ENCODE measurements at regions not wholly inside any gene's neighbourhood (a gene's known extent, or its start where the extent isn't known, plus 50 kb on each side); places are given as distances from the start of the nearest gene placed in this dataset.

DNA sequence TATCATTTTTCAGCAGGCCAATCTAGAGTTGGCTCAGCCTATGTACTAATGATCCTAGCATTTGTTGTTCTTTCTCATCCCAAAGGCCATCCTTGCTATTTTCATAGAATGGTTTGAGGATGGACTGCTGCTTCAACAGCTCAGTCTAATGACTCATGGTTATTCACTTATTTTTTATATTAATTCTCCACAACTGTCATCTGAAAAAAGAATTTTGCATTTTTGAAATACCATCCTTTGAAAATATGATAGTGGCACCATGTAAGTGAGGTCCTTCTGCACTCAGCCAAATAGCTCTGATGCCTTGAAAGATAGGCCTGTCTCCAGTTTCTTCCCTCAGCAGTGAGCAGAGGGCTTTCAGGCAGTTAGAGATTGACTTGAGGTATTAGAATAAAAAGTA, 377.5 kb downstream of the LMO4 start:
- DNase-seq (ENCODE audit: low read depth): peak; percentile 29
- H3K4me3 ChIP-seq (ENCODE audit: control insufficient read depth, low read depth, low read length): no peak overlapping the region
- TF ChIP-seq, protein P1, sequence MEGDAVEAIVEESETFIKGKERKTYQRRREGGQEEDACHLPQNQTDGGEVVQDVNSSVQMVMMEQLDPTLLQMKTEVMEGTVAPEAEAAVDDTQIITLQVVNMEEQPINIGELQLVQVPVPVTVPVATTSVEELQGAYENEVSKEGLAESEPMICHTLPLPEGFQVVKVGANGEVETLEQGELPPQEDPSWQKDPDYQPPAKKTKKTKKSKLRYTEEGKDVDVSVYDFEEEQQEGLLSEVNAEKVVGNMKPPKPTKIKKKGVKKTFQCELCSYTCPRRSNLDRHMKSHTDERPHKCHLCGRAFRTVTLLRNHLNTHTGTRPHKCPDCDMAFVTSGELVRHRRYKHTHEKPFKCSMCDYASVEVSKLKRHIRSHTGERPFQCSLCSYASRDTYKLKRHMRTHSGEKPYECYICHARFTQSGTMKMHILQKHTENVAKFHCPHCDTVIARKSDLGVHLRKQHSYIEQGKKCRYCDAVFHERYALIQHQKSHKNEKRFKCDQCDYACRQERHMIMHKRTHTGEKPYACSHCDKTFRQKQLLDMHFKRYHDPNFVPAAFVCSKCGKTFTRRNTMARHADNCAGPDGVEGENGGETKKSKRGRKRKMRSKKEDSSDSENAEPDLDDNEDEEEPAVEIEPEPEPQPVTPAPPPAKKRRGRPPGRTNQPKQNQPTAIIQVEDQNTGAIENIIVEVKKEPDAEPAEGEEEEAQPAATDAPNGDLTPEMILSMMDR (conservative IDR thresholded peaks at IDR 0.05; ENCODE audit: control insufficient read depth, insufficient read depth, low read depth, low read length): no peak

DNA sequence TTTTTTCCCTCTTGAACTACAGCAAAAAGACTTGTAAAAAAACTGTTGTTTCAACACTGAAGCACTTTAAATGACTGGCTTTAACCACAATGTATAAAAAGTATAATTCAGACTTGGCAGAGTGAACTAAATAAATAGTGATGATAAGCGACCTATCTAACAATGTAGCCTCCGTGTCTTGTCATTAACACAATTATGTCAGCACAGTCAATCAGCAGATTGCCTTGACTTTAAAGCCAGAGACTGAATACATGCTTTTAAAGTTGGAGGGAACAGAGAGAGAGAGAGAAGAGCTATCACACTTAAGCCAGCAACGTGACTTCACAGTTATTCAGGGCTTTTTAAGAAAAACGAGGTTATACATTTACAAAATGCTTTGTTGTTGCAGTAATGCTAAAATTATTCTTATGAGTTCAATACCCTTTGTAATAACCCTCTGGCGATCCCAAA, 378.1 kb downstream of the LMO4 start:
- TF ChIP-seq, protein P1 (conservative IDR thresholded peaks at IDR 0.05; ENCODE audit: control insufficient read depth, insufficient read depth, low read depth, low read length): no peak
- DNase-seq (ENCODE audit: low read depth): no peak
- H3K4me3 ChIP-seq (ENCODE audit: control insufficient read depth, low read depth, low read length): no peak overlapping the region

- TF ChIP-seq, protein P1 (conservative IDR thresholded peaks at IDR 0.05; ENCODE audit: control insufficient read depth, insufficient read depth, low read depth, low read length): no peak
- no peak for DNase-seq (ENCODE audit: low read depth)
- H3K4me3 ChIP-seq (ENCODE audit: control insufficient read depth, low read depth, low read length): no peak overlapping the region
Observed at GRCh38 chr1:87707411-87707810, 378.7 kb downstream of the LMO4 start.

DNA sequence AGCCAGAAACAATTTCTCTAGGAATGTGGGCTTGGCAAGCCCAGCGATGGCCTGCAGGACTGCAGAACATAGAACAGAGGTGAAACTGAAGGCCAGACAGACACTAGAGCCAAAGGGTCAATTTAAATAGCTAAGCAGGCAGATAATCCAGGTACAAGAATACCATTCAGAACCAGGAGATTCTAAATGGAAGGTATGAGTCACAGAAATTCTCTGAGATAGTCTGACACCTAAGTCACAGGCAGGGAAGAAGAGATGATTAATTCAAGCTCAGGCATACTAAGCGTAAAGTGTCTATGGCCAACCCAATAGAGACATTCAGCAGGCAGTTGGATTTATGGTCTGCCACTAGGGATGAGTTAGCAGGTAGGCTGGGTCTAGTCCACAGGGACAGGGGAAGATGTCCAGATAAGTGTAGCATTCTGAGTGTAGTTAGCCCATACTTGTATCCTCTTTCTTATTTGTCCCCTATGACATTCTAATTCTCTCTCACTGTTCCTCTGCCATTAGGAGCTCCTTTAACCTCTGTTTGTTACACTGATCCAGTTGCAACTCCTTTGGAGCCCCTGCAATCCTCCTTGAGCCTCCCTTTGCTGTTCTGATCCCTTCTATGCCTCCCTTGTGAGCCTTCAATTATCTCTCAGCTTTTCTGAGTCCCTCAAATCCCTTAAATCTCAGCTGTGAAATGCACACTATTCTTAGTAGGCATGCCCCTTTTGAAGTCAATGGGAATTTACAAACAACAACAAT, 383.8 kb downstream of the LMO4 start:
- peak; percentile 5 for DNase-seq (ENCODE audit: low read depth)
- TF ChIP-seq, protein P1 (conservative IDR thresholded peaks at IDR 0.05; ENCODE audit: control insufficient read depth, insufficient read depth, low read depth, low read length): no peak
- no peak overlapping the region for H3K4me3 ChIP-seq (ENCODE audit: control insufficient read depth, low read depth, low read length)

GRCh38 chr1:87714278-87714677, 385.6 kb downstream of the LMO4 start:
- no peak for DNase-seq (ENCODE audit: low read depth)
- TF ChIP-seq, protein P1 (conservative IDR thresholded peaks at IDR 0.05; ENCODE audit: control insufficient read depth, insufficient read depth, low read depth, low read length): no peak
- H3K4me3 ChIP-seq (ENCODE audit: control insufficient read depth, low read depth, low read length): no peak overlapping the region

- no peak for DNase-seq (ENCODE audit: low read depth)
- TF ChIP-seq, protein P1 (conservative IDR thresholded peaks at IDR 0.05; ENCODE audit: control insufficient read depth, insufficient read depth, low read depth, low read length): no peak
- H3K4me3 ChIP-seq (ENCODE audit: control insufficient read depth, low read depth, low read length): no peak overlapping the region
Observed at GRCh38 chr1:87715052-87715451, 386.4 kb downstream of the LMO4 start.

Measured in fibroblast of mammary gland (primary cell).